ENCODE measurements at regions not wholly inside any gene's neighbourhood (a gene's known extent, or its start where the extent isn't known, plus 50 kb on each side); places are given as distances from the start of the nearest gene placed in this dataset.
"Not testable (repeated sequence)": the region's sequence is repeated elsewhere in the genome, so short reads cannot be mapped to it uniquely, and the experiment has no call there.

DNA sequence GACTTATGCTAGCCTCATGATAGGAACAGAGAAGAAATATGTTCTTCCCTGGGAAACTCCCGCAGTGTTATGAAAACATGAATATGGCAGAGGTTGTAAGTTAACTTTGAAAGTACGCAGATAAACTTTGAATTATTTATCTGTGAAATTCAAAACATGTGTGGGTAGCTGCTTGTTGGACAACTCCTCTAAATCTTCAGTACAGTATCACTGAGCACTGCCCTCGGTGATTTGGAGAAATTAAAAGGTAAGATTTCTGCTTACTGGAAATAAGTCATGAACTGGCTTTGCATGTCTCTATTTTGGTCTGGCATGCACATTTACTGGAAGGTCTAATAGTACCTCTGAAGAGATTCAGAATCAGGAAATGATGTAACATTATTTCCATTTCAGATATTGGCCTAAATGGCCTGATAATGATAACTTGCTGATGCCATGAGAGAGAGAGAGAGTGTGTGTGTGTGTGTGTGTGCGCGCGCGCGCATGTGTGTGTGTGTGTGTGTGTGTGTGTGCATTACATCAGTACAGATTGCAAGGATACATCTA, 1441.9 kb upstream of the FLRT2 start:
- H3K27me3 ChIP-seq (replicated peaks; ENCODE audit: control insufficient read depth, insufficient read depth, low read length): no peaks in the 10 kb centered on the region
- peak; percentile 90 for DNase-seq (ENCODE audit: low read depth)
- no peaks in the 10 kb centered on the region for H3K9me3 ChIP-seq (ENCODE audit: control insufficient read depth, low read length)
- H3K4me3 ChIP-seq (ENCODE audit: low read length): no peak overlapping the region
- peaks cover 16% of the 10 kb centered on the region for H3K4me1 ChIP-seq (ENCODE audit: control insufficient read depth, insufficient read depth, low read length)
- no peaks in the 10 kb centered on the region for H3K36me3 ChIP-seq (ENCODE audit: control insufficient read depth, insufficient read depth, low read length, severe bottlenecking)
- no peak overlapping the region for H3K9ac ChIP-seq (ENCODE audit: low read length)

GRCh38 chr14:84090837-84091236, 1439.1 kb upstream of the FLRT2 start:
- Histone ChIP-seq H3K4me3 (ENCODE audit: low read length) (no peak overlapping the region), H3K9me3 (ENCODE audit: control insufficient read depth, low read length) (no peaks in the 10 kb centered on the region), H3K27me3 (replicated peaks; ENCODE audit: control insufficient read depth, insufficient read depth, low read length) (no peaks in the 10 kb centered on the region), H3K4me1 (ENCODE audit: control insufficient read depth, insufficient read depth, low read length) (peaks cover 9% of the 10 kb centered on the region), H3K9ac (ENCODE audit: low read length) (no peak overlapping the region), H3K36me3 (ENCODE audit: control insufficient read depth, insufficient read depth, low read length, severe bottlenecking) (no peaks in the 10 kb centered on the region)
- no peak for DNase-seq (ENCODE audit: low read depth)

- Histone ChIP-seq H3K4me1 (ENCODE audit: control insufficient read depth, insufficient read depth, low read length) (no peaks in the 10 kb centered on the region), H3K9ac (ENCODE audit: low read length) (no peak overlapping the region), H3K4me3 (ENCODE audit: low read length) (no peak overlapping the region), H3K9me3 (ENCODE audit: control insufficient read depth, low read length) (no peaks in the 10 kb centered on the region), H3K27me3 (replicated peaks; ENCODE audit: control insufficient read depth, insufficient read depth, low read length) (no peaks in the 10 kb centered on the region), H3K36me3 (ENCODE audit: control insufficient read depth, insufficient read depth, low read length, severe bottlenecking) (no peaks in the 10 kb centered on the region)
- peak; percentile 60 for DNase-seq (ENCODE audit: low read depth)
Measured at GRCh38 chr14:84095681-84096080, 1434.3 kb upstream of the FLRT2 start.

- Histone ChIP-seq H3K27me3 (replicated peaks; ENCODE audit: control insufficient read depth, insufficient read depth, low read length) (no peaks in the 10 kb centered on the region), H3K9ac (ENCODE audit: low read length) (no peak overlapping the region), H3K4me1 (ENCODE audit: control insufficient read depth, insufficient read depth, low read length) (no peaks in the 10 kb centered on the region)
Measured at GRCh38 chr14:84098261-84098660, 1431.7 kb upstream of the FLRT2 start.

GRCh38 chr14:84099560-84099959, 1430.4 kb upstream of the FLRT2 start:
- H3K9ac ChIP-seq (ENCODE audit: low read length); H3K36me3 ChIP-seq (ENCODE audit: control insufficient read depth, insufficient read depth, low read length, severe bottlenecking); H3K27me3 ChIP-seq (replicated peaks; ENCODE audit: control insufficient read depth, insufficient read depth, low read length); H3K4me3 ChIP-seq (ENCODE audit: low read length); DNase-seq (ENCODE audit: low read depth); H3K4me1 ChIP-seq (ENCODE audit: control insufficient read depth, insufficient read depth, low read length); H3K9me3 ChIP-seq (ENCODE audit: control insufficient read depth, low read length): not testable (repeated sequence)

More at GRCh38 chr14:84098261-84098660, 1431.7 kb upstream of the FLRT2 start:
- DNase-seq (ENCODE audit: low read depth): no peak
- Histone ChIP-seq H3K36me3 (ENCODE audit: control insufficient read depth, insufficient read depth, low read length, severe bottlenecking) (no peaks in the 10 kb centered on the region), H3K4me3 (ENCODE audit: low read length) (no peak overlapping the region), H3K9me3 (ENCODE audit: control insufficient read depth, low read length) (peaks cover 3% of the 10 kb centered on the region)

- H3K27me3 ChIP-seq (replicated peaks; ENCODE audit: control insufficient read depth, insufficient read depth, low read length): no peaks in the 10 kb centered on the region
- H3K36me3 ChIP-seq (ENCODE audit: control insufficient read depth, insufficient read depth, low read length, severe bottlenecking): no peaks in the 10 kb centered on the region
- H3K4me3 ChIP-seq (ENCODE audit: low read length): no peak overlapping the region
- no peak overlapping the region for H3K9ac ChIP-seq (ENCODE audit: low read length)
- H3K9me3 ChIP-seq (ENCODE audit: control insufficient read depth, low read length): no peaks in the 10 kb centered on the region
- no peak for DNase-seq (ENCODE audit: low read depth)
- H3K4me1 ChIP-seq (ENCODE audit: control insufficient read depth, insufficient read depth, low read length): no peaks in the 10 kb centered on the region
Measured at GRCh38 chr14:84107835-84108343, 1422.1 kb upstream of the FLRT2 start.

DNA sequence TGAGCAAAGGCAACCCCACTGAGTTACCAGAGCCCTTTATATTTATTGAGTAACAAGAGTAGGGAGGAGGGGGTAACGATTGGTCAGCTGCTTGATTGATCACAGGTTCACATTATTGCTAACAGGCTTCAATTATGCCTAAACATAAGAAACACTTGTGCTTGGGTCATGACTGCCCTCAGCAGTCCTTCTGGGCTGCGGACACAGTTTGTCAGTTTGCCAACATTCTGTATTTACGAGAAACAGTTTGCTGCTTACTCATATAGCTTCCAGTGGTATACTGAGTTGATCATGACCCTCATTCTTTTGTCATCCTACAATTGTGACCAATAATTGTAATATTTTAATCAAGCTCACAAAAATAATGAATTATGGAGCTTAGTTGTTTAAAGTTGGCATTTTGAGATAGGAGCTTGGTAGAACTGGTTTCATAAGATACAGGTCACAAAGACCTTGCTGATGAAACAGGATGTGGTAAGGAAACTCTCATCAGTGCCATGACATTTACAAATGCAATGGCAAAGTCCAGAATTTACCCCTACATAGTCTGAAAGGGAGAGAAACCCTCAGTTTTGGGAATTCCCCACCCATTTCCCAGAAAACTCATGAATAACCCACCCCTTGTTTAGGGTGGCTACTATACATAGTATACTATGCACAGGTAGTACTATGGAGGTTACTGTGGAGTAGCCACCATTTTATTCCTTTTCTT, 1421.0 kb upstream of the FLRT2 start:
- Histone ChIP-seq H3K36me3 (ENCODE audit: control insufficient read depth, insufficient read depth, low read length, severe bottlenecking) (no peaks in the 10 kb centered on the region), H3K4me3 (ENCODE audit: low read length) (no peak overlapping the region)

DNA sequence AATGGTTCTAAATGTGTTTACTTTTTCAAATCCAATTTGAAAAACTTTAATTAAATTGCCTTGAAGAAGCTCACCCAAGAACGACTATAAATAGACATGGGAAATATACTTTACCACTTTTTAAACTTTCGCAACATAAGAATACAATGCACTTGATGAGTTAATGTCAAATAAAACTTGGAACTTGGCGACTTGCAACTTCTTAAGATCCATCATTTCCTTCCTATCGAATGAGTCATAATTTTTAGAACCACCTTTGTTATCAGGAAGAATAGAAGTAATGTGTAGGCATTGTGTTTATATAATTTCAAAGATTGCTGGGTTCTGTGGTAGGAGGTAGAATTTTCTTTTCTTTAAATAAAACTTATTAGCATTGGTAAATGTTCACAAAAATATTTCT, 1417.4 kb upstream of the FLRT2 start:
- Histone ChIP-seq H3K4me1 (ENCODE audit: control insufficient read depth, insufficient read depth, low read length) (no peaks in the 10 kb centered on the region), H3K4me3 (ENCODE audit: low read length) (no peak overlapping the region), H3K9me3 (ENCODE audit: control insufficient read depth, low read length) (no peaks in the 10 kb centered on the region), H3K36me3 (ENCODE audit: control insufficient read depth, insufficient read depth, low read length, severe bottlenecking) (no peaks in the 10 kb centered on the region), H3K9ac (ENCODE audit: low read length) (no peak overlapping the region), H3K27me3 (replicated peaks; ENCODE audit: control insufficient read depth, insufficient read depth, low read length) (no peaks in the 10 kb centered on the region)
- no peak for DNase-seq (ENCODE audit: low read depth)

More for the DNA sequence above, 1421.0 kb upstream of the FLRT2 start:
- H3K9ac ChIP-seq (ENCODE audit: low read length): no peak overlapping the region
- H3K9me3 ChIP-seq (ENCODE audit: control insufficient read depth, low read length): no peaks in the 10 kb centered on the region
- no peaks in the 10 kb centered on the region for H3K4me1 ChIP-seq (ENCODE audit: control insufficient read depth, insufficient read depth, low read length)
- no peaks in the 10 kb centered on the region for H3K27me3 ChIP-seq (replicated peaks; ENCODE audit: control insufficient read depth, insufficient read depth, low read length)
- no peak for DNase-seq (ENCODE audit: low read depth)

- no peak for DNase-seq (ENCODE audit: low read depth)
- H3K27me3 ChIP-seq (replicated peaks; ENCODE audit: control insufficient read depth, insufficient read depth, low read length): no peaks in the 10 kb centered on the region
- no peak overlapping the region for H3K4me3 ChIP-seq (ENCODE audit: low read length)
- no peaks in the 10 kb centered on the region for H3K4me1 ChIP-seq (ENCODE audit: control insufficient read depth, insufficient read depth, low read length)
- H3K9me3 ChIP-seq (ENCODE audit: control insufficient read depth, low read length): no peaks in the 10 kb centered on the region
- no peaks in the 10 kb centered on the region for H3K36me3 ChIP-seq (ENCODE audit: control insufficient read depth, insufficient read depth, low read length, severe bottlenecking)
- no peak overlapping the region for H3K9ac ChIP-seq (ENCODE audit: low read length)
Measured at GRCh38 chr14:84125676-84126075, 1404.3 kb upstream of the FLRT2 start.

DNA sequence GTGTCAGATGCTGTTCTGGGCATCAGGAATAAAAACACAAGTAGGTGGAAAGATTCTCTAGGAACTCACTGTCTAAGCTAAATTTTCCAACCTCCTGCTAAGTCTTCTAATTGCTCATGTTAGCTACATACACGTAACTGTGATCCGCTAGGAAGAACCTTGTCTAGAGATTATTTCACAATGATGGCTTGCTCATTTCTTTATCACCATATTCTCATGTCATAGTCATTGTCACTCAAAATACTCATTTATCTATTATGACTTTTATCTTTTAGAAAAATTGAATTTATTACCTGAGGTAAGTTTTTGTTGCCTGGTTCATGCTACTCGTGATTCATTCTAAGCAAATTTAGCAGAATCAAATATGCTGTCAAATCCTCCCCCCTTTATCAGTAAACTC, 1402.4 kb upstream of the FLRT2 start:
- no peak for DNase-seq (ENCODE audit: low read depth)
- no peak overlapping the region for H3K4me3 ChIP-seq (ENCODE audit: low read length)
- no peak overlapping the region for H3K9ac ChIP-seq (ENCODE audit: low read length)
- no peaks in the 10 kb centered on the region for H3K4me1 ChIP-seq (ENCODE audit: control insufficient read depth, insufficient read depth, low read length)
- H3K27me3 ChIP-seq (replicated peaks; ENCODE audit: control insufficient read depth, insufficient read depth, low read length): no peaks in the 10 kb centered on the region
- no peaks in the 10 kb centered on the region for H3K9me3 ChIP-seq (ENCODE audit: control insufficient read depth, low read length)
- H3K36me3 ChIP-seq (ENCODE audit: control insufficient read depth, insufficient read depth, low read length, severe bottlenecking): no peaks in the 10 kb centered on the region

DNA sequence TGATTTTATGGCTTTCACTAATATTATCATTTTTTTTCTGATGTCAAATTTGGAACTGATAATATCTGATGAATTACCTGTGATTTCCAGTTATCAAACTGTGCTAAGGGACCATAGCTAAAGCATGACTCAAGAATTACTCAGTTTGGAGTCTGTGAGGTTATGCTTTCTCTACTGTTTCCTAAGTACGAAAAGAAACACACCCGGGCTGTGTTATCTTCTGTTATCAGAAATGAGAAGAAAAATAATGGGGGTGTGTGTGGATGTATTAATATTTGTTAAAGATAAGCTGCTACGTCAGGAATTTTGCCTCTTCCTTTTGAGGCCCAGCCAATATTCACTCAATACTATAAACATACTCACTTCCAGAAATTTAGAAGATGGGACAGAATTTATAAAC, 1401.9 kb upstream of the FLRT2 start:
- Histone ChIP-seq H3K9ac (ENCODE audit: low read length) (no peak overlapping the region), H3K4me3 (ENCODE audit: low read length) (no peak overlapping the region), H3K4me1 (ENCODE audit: control insufficient read depth, insufficient read depth, low read length) (no peaks in the 10 kb centered on the region), H3K36me3 (ENCODE audit: control insufficient read depth, insufficient read depth, low read length, severe bottlenecking) (no peaks in the 10 kb centered on the region), H3K27me3 (replicated peaks; ENCODE audit: control insufficient read depth, insufficient read depth, low read length) (no peaks in the 10 kb centered on the region), H3K9me3 (ENCODE audit: control insufficient read depth, low read length) (no peaks in the 10 kb centered on the region)
- no peak for DNase-seq (ENCODE audit: low read depth)

All from adipocyte (in vitro differentiated cells).